GM23248 (cell line): ENCODE measurements at regions not wholly inside any gene's neighbourhood (a gene's known extent, or its start where the extent isn't known, plus 50 kb on each side); places are given as distances from the start of the nearest gene placed in this dataset.

Experiments
- DNase-seq: peaks from one replicate; pipeline ENCODE4 v3.0.0-alpha.2; 2015
- H2AFZ ChIP-seq: fragments of 200-600 bp; sonication (generic); 2 replicates; pipeline ENCODE4 v1.6.1; 2016; ENCODE audit warnings: antibody characterized with exemption
- H3F3A ChIP-seq: fragments of 200-600 bp; sonication (generic); 2 replicates; pipeline ENCODE4 v1.6.1; 2016; ENCODE audit warnings: mild to moderate bottlenecking, antibody characterized with exemption, mixed run types; ENCODE audit not compliant: insufficient read depth
- H3K27ac ChIP-seq: fragments of 200-600 bp; sonication (generic); 2 replicates; pipeline ENCODE4 v1.5.1; 2016; ENCODE audit warnings: mild to moderate bottlenecking
- H3K27me3 ChIP-seq: fragments of 200-600 bp; sonication (generic); replicated peaks from 2 replicates; pipeline ENCODE4 v1.6.1; 2016; ENCODE audit warnings: mild to moderate bottlenecking; ENCODE audit not compliant: insufficient read depth
- H3K36me3 ChIP-seq: fragments of 200-600 bp; sonication (generic); 2 replicates; pipeline ENCODE4 v1.6.1; 2016; ENCODE audit warnings: low read depth, mild to moderate bottlenecking
- H3K4me1 ChIP-seq: fragments of 200-600 bp; sonication (generic); 2 replicates; pipeline ENCODE4 v1.6.1; 2016; ENCODE audit warnings: mild to moderate bottlenecking; ENCODE audit not compliant: insufficient read depth
- H3K4me2 ChIP-seq: fragments of 200-600 bp; sonication (generic); one replicate; pipeline ENCODE4 v1.6.1; 2016; ENCODE audit warnings: mild to moderate bottlenecking; ENCODE audit not compliant: unreplicated experiment
- H3K4me3 ChIP-seq: fragments of 200-600 bp; sonication (generic); 2 replicates; pipeline ENCODE4 v1.5.1; 2016; ENCODE audit warnings: mild to moderate bottlenecking
- H3K79me2 ChIP-seq: fragments of 200-600 bp; sonication (generic); 2 replicates; pipeline ENCODE4 v1.6.1; 2016; ENCODE audit warnings: mild to moderate bottlenecking; ENCODE audit not compliant: insufficient read depth
- H3K9ac ChIP-seq: fragments of 200-600 bp; sonication (generic); 2 replicates; pipeline ENCODE4 v1.6.1; 2016; ENCODE audit warnings: mild to moderate bottlenecking
- H3K9me2 ChIP-seq: fragments of 200-600 bp; sonication (generic); 2 replicates; pipeline ENCODE4 v1.6.1; 2016; ENCODE audit warnings: mixed run types, mild to moderate bottlenecking, moderate library complexity; ENCODE audit not compliant: insufficient read depth
- H3K9me3 ChIP-seq: fragments of 200-600 bp; sonication (generic); one replicate; pipeline ENCODE4 v1.6.1; 2017; ENCODE audit warnings: low read depth
- H4K20me1 ChIP-seq: fragments of 200-600 bp; sonication (generic); 2 replicates; pipeline ENCODE4 v1.6.0; 2016; ENCODE audit not compliant: insufficient read depth
- EZH2 ChIP-seq: fragments of 200-600 bp; sonication (generic); IDR thresholded peaks from 2 replicates; pipeline ENCODE4 v1.6.1; 2018; ENCODE audit warnings: antibody characterized with exemption, mild to moderate bottlenecking; ENCODE audit not compliant: insufficient read depth, poor library complexity, severe bottlenecking
- EZH2phosphoT487 ChIP-seq: fragments of 200-600 bp; sonication (generic); IDR thresholded peaks from 2 replicates; pipeline ENCODE4 v1.6.1; 2018; ENCODE audit warnings: antibody characterized with exemption, moderate library complexity, mild to moderate bottlenecking, low read depth; ENCODE audit not compliant: insufficient read depth
- WGBS, 2 experiments: methylation state at CpG; one replicate each; pipeline ENCODE4 v1.1.6; 2015 to 2017; ENCODE audit warnings: low lambda C conversion rate in 2 of 2, low coverage in 1 of 2; ENCODE audit errors: missing lambda C conversion rate in 2 of 2; 5-methylcytosine and 5-hydroxymethylcytosine counted together
- in situ Hi-C: fragments of 300-500 bp; cut with MboI; formaldehyde crosslinking; loops from 2 replicates; pipeline ENCODE4 v1.15.0; 2020

DNA sequence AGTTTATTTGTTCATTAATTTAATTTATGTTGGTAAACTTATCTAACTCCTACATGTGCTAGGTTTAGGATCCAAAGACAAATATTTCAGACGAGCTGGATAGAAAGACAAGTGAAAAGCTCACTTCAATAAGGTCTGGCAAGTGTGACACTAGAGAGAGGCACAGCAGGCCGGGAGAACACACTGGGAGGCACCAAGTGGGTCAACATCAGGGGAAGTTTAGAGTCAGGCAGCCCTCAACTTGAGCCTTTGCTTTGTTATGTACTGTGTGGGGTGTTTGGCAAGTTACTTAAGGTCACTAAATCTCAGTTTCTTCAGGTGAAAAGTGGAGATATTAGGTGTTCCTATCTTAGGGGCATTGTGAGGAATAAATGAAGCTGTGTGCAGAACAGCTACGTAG, 214.4 kb downstream of the PCSK1 start:
- Histone ChIP-seq H3K27ac (peak overlapping the region; percentile 98), H3F3A (peaks cover 37% of the 10 kb centered on the region), H3K9ac (no peak overlapping the region), H3K9me2 (no peaks in the 10 kb centered on the region; the same call in 1 of the 2 replicates), H3K4me1 (peaks cover 41% of the 10 kb centered on the region), H3K36me3 (no peaks in the 10 kb centered on the region), H3K4me2 (no peak overlapping the region), H3K79me2 (peaks cover 25% of the 10 kb centered on the region), H2AFZ (no peak overlapping the region), H3K27me3 (no peaks in the 10 kb centered on the region), H3K4me3 (no peak overlapping the region), H4K20me1 (no peaks in the 10 kb centered on the region), H3K9me3 (no peaks in the 10 kb centered on the region)
- WGBS, 2 experiments: 84 to 88% methylated on average over 3 of the region's 3 CpGs
- DNase-seq: no peak
- in situ Hi-C loops: no loop called here
- TF ChIP-seq EZH2 (no peak), EZH2phosphoT487 (no peak)

DNA sequence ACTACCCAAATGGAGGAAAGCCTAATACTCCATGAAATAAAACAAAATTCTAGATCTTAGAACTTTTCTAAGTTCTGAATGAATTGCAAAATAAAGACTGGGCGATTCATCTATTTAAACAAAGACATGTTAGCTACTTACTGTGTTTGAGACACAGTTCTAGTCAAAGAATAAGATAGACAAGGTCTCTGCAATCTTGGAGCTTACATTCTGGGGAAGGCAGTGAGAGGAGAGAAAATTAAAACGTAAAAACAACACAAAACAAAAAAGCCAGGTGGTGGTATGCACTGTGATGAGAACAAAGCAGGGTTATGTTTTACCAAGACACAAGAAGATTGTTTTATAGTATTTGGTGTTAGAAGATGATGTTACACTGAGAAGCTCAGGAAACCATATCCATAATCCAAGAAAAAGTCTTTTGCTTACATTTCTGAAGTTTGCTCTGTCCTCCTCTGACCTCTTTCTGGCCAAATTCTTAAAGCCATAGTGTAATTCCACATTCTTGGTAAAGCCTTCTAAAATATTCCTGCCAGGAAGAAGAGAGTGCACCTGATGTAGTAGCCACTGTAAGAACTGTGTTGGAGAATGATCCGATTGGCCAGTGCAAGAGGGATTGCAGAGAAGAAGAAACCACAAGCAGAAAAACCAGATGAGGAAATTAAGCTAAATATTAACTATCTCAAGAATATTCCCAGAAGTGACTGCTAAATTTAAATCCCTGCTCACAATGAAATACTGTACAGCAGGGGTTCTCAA, 218.4 kb downstream of the PCSK1 start:
- H4K20me1 ChIP-seq: no peaks in the 10 kb centered on the region
- H2AFZ ChIP-seq: peak overlapping the region; percentile 25
- no peak overlapping the region for H3K4me3 ChIP-seq
- DNase-seq: no peak
- H3K4me1 ChIP-seq: peaks cover 35% of the 10 kb centered on the region
- no peaks in the 10 kb centered on the region; the same call in 1 of the 2 replicates for H3K9me2 ChIP-seq
- peaks cover 18% of the 10 kb centered on the region for H3K79me2 ChIP-seq
- in situ Hi-C loops: no loop called here
- H3K27ac ChIP-seq: no peak overlapping the region
- peaks cover 27% of the 10 kb centered on the region for H3F3A ChIP-seq
- H3K36me3 ChIP-seq: no peaks in the 10 kb centered on the region
- H3K9me3 ChIP-seq: no peaks in the 10 kb centered on the region
- no peaks in the 10 kb centered on the region for H3K27me3 ChIP-seq
- no peak overlapping the region for H3K9ac ChIP-seq
- no peak for TF ChIP-seq EZH2
- no peak for TF ChIP-seq EZH2phosphoT487
- H3K4me2 ChIP-seq: peak overlapping the region; percentile 2
- 84% methylated on average over 3 of the region's 3 CpGs for WGBS, 2 experiments

GRCh38 chr5:96209829-96210228, 223.2 kb downstream of the PCSK1 start:
- TF ChIP-seq EZH2 (no peak), EZH2phosphoT487 (no peak)
- in situ Hi-C loops: no loop called here
- Histone ChIP-seq H3K9me2 (no peaks in the 10 kb centered on the region; the same call in 1 of the 2 replicates), H3K4me2 (peak overlapping the region; percentile 13), H3K27me3 (no peaks in the 10 kb centered on the region), H3K27ac (peak overlapping the region; percentile 38), H3K9ac (no peak overlapping the region), H3K9me3 (peaks cover 7% of the 10 kb centered on the region), H3K36me3 (no peaks in the 10 kb centered on the region), H3K4me3 (no peak overlapping the region), H2AFZ (no peak overlapping the region), H3F3A (peaks cover 16% of the 10 kb centered on the region), H3K79me2 (no peaks in the 10 kb centered on the region), H4K20me1 (no peaks in the 10 kb centered on the region), H3K4me1 (peaks cover 22% of the 10 kb centered on the region)
- WGBS, 2 experiments: 0% methylated on average over 1 of the region's 1 CpG
- peak; percentile 84 for DNase-seq

DNA sequence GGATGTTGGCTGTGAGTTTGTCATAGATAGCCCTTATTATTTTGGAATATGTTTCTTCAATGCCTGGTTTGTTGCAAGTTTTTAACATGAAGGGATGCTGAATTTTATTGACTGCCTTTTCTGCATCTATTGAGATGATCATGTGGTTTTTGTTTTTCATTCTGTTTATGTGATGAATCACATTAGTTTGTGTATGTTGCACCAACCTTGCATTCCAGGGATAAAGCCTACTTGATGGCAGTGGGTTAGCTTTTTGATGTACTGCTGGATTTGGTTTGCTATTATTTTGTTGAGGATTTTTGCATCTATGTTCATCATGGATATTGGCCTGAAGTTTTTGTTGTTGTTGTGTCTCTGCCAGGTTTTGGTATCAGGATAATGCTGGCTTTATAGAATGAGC, 225.6 kb downstream of the PCSK1 start:
- Histone ChIP-seq H3K36me3 (no peaks in the 10 kb centered on the region), H3K4me2 (no peak overlapping the region), H4K20me1 (no peaks in the 10 kb centered on the region), H3K9me2 (no peaks in the 10 kb centered on the region), H3F3A (peaks cover 16% of the 10 kb centered on the region), H3K27ac (no peak overlapping the region), H3K9ac (no peak overlapping the region), H3K79me2 (no peaks in the 10 kb centered on the region), H2AFZ (no peak overlapping the region), H3K9me3 (peaks cover 7% of the 10 kb centered on the region), H3K4me1 (peaks cover 27% of the 10 kb centered on the region), H3K27me3 (no peaks in the 10 kb centered on the region), H3K4me3 (no peak overlapping the region)
- in situ Hi-C loops: no loop called here
- DNase-seq: peak; percentile 31
- no peak for TF ChIP-seq EZH2phosphoT487
- TF ChIP-seq EZH2: no peak

DNA sequence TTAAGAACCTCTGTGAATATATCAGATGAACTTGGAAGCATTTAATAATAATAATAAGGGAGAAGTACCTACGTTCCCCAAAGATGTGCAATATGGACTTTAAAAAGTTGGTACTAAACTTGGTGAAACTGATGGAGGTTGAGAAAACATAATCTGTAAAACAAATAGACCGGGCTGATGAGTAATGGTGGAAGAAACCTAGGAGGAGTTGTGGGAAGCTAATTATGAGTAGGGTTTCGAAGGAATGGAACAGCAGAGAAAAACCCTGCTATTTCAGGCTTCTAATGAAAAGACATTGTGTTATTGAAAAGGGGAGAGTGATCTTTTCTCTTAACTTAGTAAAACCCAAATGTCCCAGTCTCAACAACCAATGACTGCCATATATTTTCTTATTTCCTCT, 229.3 kb downstream of the PCSK1 start:
- Histone ChIP-seq H2AFZ (no peak overlapping the region), H3K27me3 (no peaks in the 10 kb centered on the region), H3K27ac (no peak overlapping the region), H3K36me3 (no peaks in the 10 kb centered on the region), H3K79me2 (no peaks in the 10 kb centered on the region), H3K9me3 (peaks cover 7% of the 10 kb centered on the region), H3K4me1 (peaks cover 17% of the 10 kb centered on the region), H3K4me2 (no peak overlapping the region), H3K4me3 (no peak overlapping the region), H4K20me1 (no peaks in the 10 kb centered on the region), H3F3A (no peaks in the 10 kb centered on the region), H3K9ac (no peak overlapping the region), H3K9me2 (no peaks in the 10 kb centered on the region)
- peak; percentile 45 for DNase-seq
- in situ Hi-C loops: no loop called here
- no peak for TF ChIP-seq EZH2phosphoT487
- TF ChIP-seq EZH2: no peak
- 53 to 57% methylated on average over 3 of the region's 3 CpGs for WGBS, 2 experiments
